ENCODE measurements at regions not wholly inside any gene's neighbourhood (a gene's known extent, or its start where the extent isn't known, plus 50 kb on each side); places are given as distances from the start of the nearest gene placed in this dataset.

GRCh38 chr4:31094474-31094873 is 374.3 kb downstream of the PCDH7 start:
- Histone ChIP-seq H3K4me3 (ENCODE audit: low read length) (no peak overlapping the region), H3K4me2 (ENCODE audit: low read length) (no peak overlapping the region), H3K4me1 (ENCODE audit: control insufficient read depth, insufficient read depth, low read length) (peaks cover 7% of the 10 kb centered on the region), H3K9me3 (replicated peaks; ENCODE audit: low read length) (no peaks in the 10 kb centered on the region), H3K9ac (ENCODE audit: low read depth, low read length) (no peak overlapping the region), H3K36me3 (ENCODE audit: insufficient read depth, low read length) (no peaks in the 10 kb centered on the region), H3K27me3 (ENCODE audit: control insufficient read depth, insufficient read depth, low read length) (no peaks in the 10 kb centered on the region)

- no peaks in the 10 kb centered on the region for H3K36me3 ChIP-seq (ENCODE audit: insufficient read depth, low read length)
- H3K4me2 ChIP-seq (ENCODE audit: low read length), result no peak overlapping the region
- no peaks in the 10 kb centered on the region for H3K9me3 ChIP-seq (replicated peaks; ENCODE audit: low read length)
- no peak overlapping the region for H3K9ac ChIP-seq (ENCODE audit: low read depth, low read length)
- no peak overlapping the region for H3K4me3 ChIP-seq (ENCODE audit: low read length)
- no peaks in the 10 kb centered on the region for H3K27me3 ChIP-seq (ENCODE audit: control insufficient read depth, insufficient read depth, low read length)
- no peaks in the 10 kb centered on the region for H3K4me1 ChIP-seq (ENCODE audit: control insufficient read depth, insufficient read depth, low read length)
Measured at GRCh38 chr4:31097999-31098398, 377.8 kb downstream of the PCDH7 start.

- Histone ChIP-seq H3K9ac (ENCODE audit: low read depth, low read length) (no peak overlapping the region), H3K4me2 (ENCODE audit: low read length) (no peak overlapping the region), H3K4me3 (ENCODE audit: low read length) (no peak overlapping the region), H3K36me3 (ENCODE audit: insufficient read depth, low read length) (no peaks in the 10 kb centered on the region), H3K4me1 (ENCODE audit: control insufficient read depth, insufficient read depth, low read length) (no peaks in the 10 kb centered on the region), H3K27me3 (ENCODE audit: control insufficient read depth, insufficient read depth, low read length) (no peaks in the 10 kb centered on the region), H3K9me3 (replicated peaks; ENCODE audit: low read length) (no peaks in the 10 kb centered on the region)
Measured at GRCh38 chr4:31100536-31100935, 380.4 kb downstream of the PCDH7 start.

GRCh38 chr4:31104043-31104442 is 383.9 kb downstream of the PCDH7 start:
- Histone ChIP-seq H3K4me3 (ENCODE audit: low read length) (no peak overlapping the region), H3K36me3 (ENCODE audit: insufficient read depth, low read length) (no peaks in the 10 kb centered on the region), H3K9me3 (replicated peaks; ENCODE audit: low read length) (no peaks in the 10 kb centered on the region), H3K27me3 (ENCODE audit: control insufficient read depth, insufficient read depth, low read length) (no peaks in the 10 kb centered on the region), H3K4me2 (ENCODE audit: low read length) (no peak overlapping the region), H3K9ac (ENCODE audit: low read depth, low read length) (no peak overlapping the region), H3K4me1 (ENCODE audit: control insufficient read depth, insufficient read depth, low read length) (no peaks in the 10 kb centered on the region)

- H3K9me3 ChIP-seq (replicated peaks; ENCODE audit: low read length), result no peaks in the 10 kb centered on the region
- no peak overlapping the region for H3K4me3 ChIP-seq (ENCODE audit: low read length)
- no peak overlapping the region for H3K9ac ChIP-seq (ENCODE audit: low read depth, low read length)
- no peak overlapping the region for H3K4me2 ChIP-seq (ENCODE audit: low read length)
- no peaks in the 10 kb centered on the region for H3K4me1 ChIP-seq (ENCODE audit: control insufficient read depth, insufficient read depth, low read length)
- no peaks in the 10 kb centered on the region for H3K36me3 ChIP-seq (ENCODE audit: insufficient read depth, low read length)
- H3K27me3 ChIP-seq (ENCODE audit: control insufficient read depth, insufficient read depth, low read length), result no peaks in the 10 kb centered on the region
Measured at GRCh38 chr4:31104577-31104976, 384.4 kb downstream of the PCDH7 start.

GRCh38 chr4:31106419-31106818 is 386.2 kb downstream of the PCDH7 start:
- Histone ChIP-seq H3K9me3 (replicated peaks; ENCODE audit: low read length) (no peaks in the 10 kb centered on the region), H3K9ac (ENCODE audit: low read depth, low read length) (no peak overlapping the region), H3K4me2 (ENCODE audit: low read length) (no peak overlapping the region), H3K4me3 (ENCODE audit: low read length) (no peak overlapping the region), H3K4me1 (ENCODE audit: control insufficient read depth, insufficient read depth, low read length) (no peaks in the 10 kb centered on the region), H3K36me3 (ENCODE audit: insufficient read depth, low read length) (no peaks in the 10 kb centered on the region), H3K27me3 (ENCODE audit: control insufficient read depth, insufficient read depth, low read length) (no peaks in the 10 kb centered on the region)

- Histone ChIP-seq H3K4me1 (ENCODE audit: control insufficient read depth, insufficient read depth, low read length) (no peaks in the 10 kb centered on the region), H3K27me3 (ENCODE audit: control insufficient read depth, insufficient read depth, low read length) (no peaks in the 10 kb centered on the region), H3K9ac (ENCODE audit: low read depth, low read length) (no peak overlapping the region), H3K9me3 (replicated peaks; ENCODE audit: low read length) (no peaks in the 10 kb centered on the region), H3K4me2 (ENCODE audit: low read length) (no peak overlapping the region), H3K4me3 (ENCODE audit: low read length) (no peak overlapping the region), H3K36me3 (ENCODE audit: insufficient read depth, low read length) (no peaks in the 10 kb centered on the region)
Measured at GRCh38 chr4:31107362-31107761, 387.2 kb downstream of the PCDH7 start.

- H3K9ac ChIP-seq (ENCODE audit: low read depth, low read length), result no peak overlapping the region
- no peak overlapping the region for H3K4me2 ChIP-seq (ENCODE audit: low read length)
- no peaks in the 10 kb centered on the region for H3K27me3 ChIP-seq (ENCODE audit: control insufficient read depth, insufficient read depth, low read length)
- H3K4me3 ChIP-seq (ENCODE audit: low read length), result no peak overlapping the region
- H3K9me3 ChIP-seq (replicated peaks; ENCODE audit: low read length), result no peaks in the 10 kb centered on the region
- no peaks in the 10 kb centered on the region for H3K4me1 ChIP-seq (ENCODE audit: control insufficient read depth, insufficient read depth, low read length)
- no peaks in the 10 kb centered on the region for H3K36me3 ChIP-seq (ENCODE audit: insufficient read depth, low read length)
Measured at GRCh38 chr4:31108762-31109161, 388.6 kb downstream of the PCDH7 start.

- Histone ChIP-seq H3K4me3 (ENCODE audit: low read length) (no peak overlapping the region), H3K9me3 (replicated peaks; ENCODE audit: low read length) (no peaks in the 10 kb centered on the region)
Measured at GRCh38 chr4:31111790-31112189, 391.6 kb downstream of the PCDH7 start.

GRCh38 chr4:31114816-31115215 is 394.6 kb downstream of the PCDH7 start:
- no peak overlapping the region for H3K9ac ChIP-seq (ENCODE audit: low read depth, low read length)
- H3K27me3 ChIP-seq (ENCODE audit: control insufficient read depth, insufficient read depth, low read length), result no peaks in the 10 kb centered on the region
- no peaks in the 10 kb centered on the region for H3K9me3 ChIP-seq (replicated peaks; ENCODE audit: low read length)
- no peaks in the 10 kb centered on the region for H3K36me3 ChIP-seq (ENCODE audit: insufficient read depth, low read length)
- no peak overlapping the region for H3K4me2 ChIP-seq (ENCODE audit: low read length)
- no peaks in the 10 kb centered on the region for H3K4me1 ChIP-seq (ENCODE audit: control insufficient read depth, insufficient read depth, low read length)
- H3K4me3 ChIP-seq (ENCODE audit: low read length), result no peak overlapping the region

More at GRCh38 chr4:31111790-31112189, 391.6 kb downstream of the PCDH7 start:
- no peaks in the 10 kb centered on the region for H3K27me3 ChIP-seq (ENCODE audit: control insufficient read depth, insufficient read depth, low read length)
- H3K4me1 ChIP-seq (ENCODE audit: control insufficient read depth, insufficient read depth, low read length), result no peaks in the 10 kb centered on the region
- no peaks in the 10 kb centered on the region for H3K36me3 ChIP-seq (ENCODE audit: insufficient read depth, low read length)
- H3K9ac ChIP-seq (ENCODE audit: low read depth, low read length), result no peak overlapping the region
- H3K4me2 ChIP-seq (ENCODE audit: low read length), result no peak overlapping the region

- no peak overlapping the region for H3K4me3 ChIP-seq (ENCODE audit: low read length)
- no peak overlapping the region for H3K9ac ChIP-seq (ENCODE audit: low read depth, low read length)
- no peaks in the 10 kb centered on the region for H3K4me1 ChIP-seq (ENCODE audit: control insufficient read depth, insufficient read depth, low read length)
- no peak overlapping the region for H3K4me2 ChIP-seq (ENCODE audit: low read length)
- H3K27me3 ChIP-seq (ENCODE audit: control insufficient read depth, insufficient read depth, low read length), result no peaks in the 10 kb centered on the region
- no peaks in the 10 kb centered on the region for H3K9me3 ChIP-seq (replicated peaks; ENCODE audit: low read length)
- H3K36me3 ChIP-seq (ENCODE audit: insufficient read depth, low read length), result no peaks in the 10 kb centered on the region
Measured at GRCh38 chr4:31124008-31124585, 403.9 kb downstream of the PCDH7 start.

GRCh38 chr4:31125061-31125460 is 404.9 kb downstream of the PCDH7 start:
- no peak overlapping the region for H3K4me2 ChIP-seq (ENCODE audit: low read length)
- no peaks in the 10 kb centered on the region for H3K9me3 ChIP-seq (replicated peaks; ENCODE audit: low read length)
- no peaks in the 10 kb centered on the region for H3K36me3 ChIP-seq (ENCODE audit: insufficient read depth, low read length)
- H3K4me3 ChIP-seq (ENCODE audit: low read length), result no peak overlapping the region
- H3K27me3 ChIP-seq (ENCODE audit: control insufficient read depth, insufficient read depth, low read length), result no peaks in the 10 kb centered on the region
- H3K9ac ChIP-seq (ENCODE audit: low read depth, low read length), result no peak overlapping the region
- no peaks in the 10 kb centered on the region for H3K4me1 ChIP-seq (ENCODE audit: control insufficient read depth, insufficient read depth, low read length)
